Fibroblast of lung (primary cell): ENCODE measurements at regions not wholly inside any gene's neighbourhood (a gene's known extent, or its start where the extent isn't known, plus 50 kb on each side); places are given as distances from the start of the nearest gene placed in this dataset.

Source experiments
- CTCF ChIP-seq, 2 donors: IDR thresholded peaks in 1 of 2; conservative IDR thresholded peaks in 1 of 2; 1 replicate in 1 of 2; 2 replicates in 1 of 2; pipeline ENCODE4 v1.5.1; 2011 to 2012; ENCODE audit warnings: low read length in 2 of 2, control low read depth in 1 of 2, inconsistent platforms in 1 of 2, low read depth in 1 of 2, mild to moderate bottlenecking in 1 of 2
- EZH2 ChIP-seq: IDR thresholded peaks from 2 replicates; pipeline ENCODE4 v1.5.1; 2012; ENCODE audit warnings: low read length, control low read depth, mild to moderate bottlenecking; ENCODE audit errors: missing control alignments

GRCh38 chr9:74404620-74405019 lies 92.5 kb upstream of the RORB start:
- no peak for TF ChIP-seq CTCF (conservative IDR thresholded peaks at IDR 0.05 in 1 of 2, IDR thresholded peaks at IDR 0.05 in 1 of 2; ENCODE audit: low read depth in 1 of 2, low read length in 2 of 2)
- no peak for TF ChIP-seq EZH2
